ENCODE measurements at regions not wholly inside any gene's neighbourhood (a gene's known extent, or its start where the extent isn't known, plus 50 kb on each side); places are given as distances from the start of the nearest gene placed in this dataset.

DNA sequence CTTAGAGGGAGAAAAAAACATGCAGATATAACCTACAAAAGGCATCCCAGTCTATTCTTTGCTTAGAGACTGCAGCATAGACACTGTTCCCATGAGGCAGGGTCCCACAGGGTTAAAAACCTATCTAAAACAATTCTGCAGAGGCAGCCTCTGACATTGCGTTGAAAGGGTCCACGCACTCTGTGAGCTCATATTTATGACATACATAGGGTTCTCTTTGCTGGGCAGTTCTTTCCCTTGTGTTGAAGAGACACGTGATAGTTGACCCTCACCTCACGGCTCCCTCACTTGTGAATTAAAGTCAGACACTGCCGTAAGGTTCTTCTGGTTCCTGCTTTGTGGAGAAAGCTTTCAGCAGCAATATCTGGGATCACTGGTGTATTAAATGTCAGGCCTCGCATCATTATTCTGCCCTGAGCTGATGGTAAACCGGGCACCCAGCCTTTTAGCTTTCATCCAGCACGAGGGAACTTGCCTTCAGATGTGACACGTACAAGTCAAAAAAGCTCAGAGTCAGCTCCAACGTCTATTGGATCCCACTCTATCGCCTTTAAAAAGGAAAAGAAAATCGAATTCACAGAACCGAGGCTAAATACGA lies 52.8 kb upstream of the HNRNPU start:
- no peak for TF ChIP-seq POLR2AphosphoS5 (IDR thresholded peaks at IDR 0.05; ENCODE audit: low read depth, low read length)
- TF ChIP-seq POLR2A (IDR thresholded peaks at IDR 0.05; ENCODE audit: low read depth, low read length) = no peak
- no peak for TF ChIP-seq PAX5 (IDR thresholded peaks at IDR 0.05; ENCODE audit: insufficient read depth, low read length, severe bottlenecking)
- TF ChIP-seq TAF1 (IDR thresholded peaks at IDR 0.05; ENCODE audit: low read depth, low read length) = no peak
- TF ChIP-seq SPI1 (IDR thresholded peaks at IDR 0.05; ENCODE audit: low read depth, low read length) = no peak
